IMR-90 (cell line): ENCODE measurements at regions not wholly inside any gene's neighbourhood (a gene's known extent, or its start where the extent isn't known, plus 50 kb on each side); places are given as distances from the start of the nearest gene placed in this dataset.
A peak's percentile ranks its signal among the peaks of the same experiment; 100 is the strongest.

Experiments used
- ATAC-seq: fragments of 200-7000 bp; cut with Tn5 transposase; 2 replicates; pipeline ENCODE4 v1.9.1; 2020; ENCODE audit warnings: low read depth, mild to moderate bottlenecking, moderate library complexity
- BruUV-seq: library from RNA; stranded (reverse); fragments of 400-500 nt; replicated peaks from 2 replicates; lab custom pipeline; 2021; lab: Mats Ljungman, UMichigan
- CTCF ChIA-PET: fragments of 300-600 bp; formaldehyde crosslinking; extraction: SDS; loops from one replicate; lab custom pipeline; 2021; ENCODE audit warnings: antibody characterized with exemption; lab: Yijun Ruan, JAX
- POLR2A ChIA-PET: fragments of 300-600 bp; sonication (Branson Sonifier 250); formaldehyde crosslinking; loops from one replicate; lab custom pipeline; 2022; ENCODE audit warnings: antibody characterized with exemption; ENCODE audit not compliant: unreplicated experiment; lab: Charles Lee
- DNase-seq: peaks from one replicate; pipeline ENCODE4 v3.0.0; 2013
- H2AFZ ChIP-seq: replicated peaks from 2 replicates; pipeline ENCODE3; 2013; ENCODE audit warnings: low read length, mild to moderate bottlenecking; ENCODE audit not compliant: poor library complexity
- H2AK5ac ChIP-seq: 2 replicates; pipeline ENCODE4 v1.6.1; 2013; ENCODE audit warnings: low read depth, low read length, inconsistent platforms
- H2AK9ac ChIP-seq: replicated peaks from 2 replicates; pipeline ENCODE3; 2013; ENCODE audit warnings: mild to moderate bottlenecking, low read depth, low read length, moderate library complexity; ENCODE audit not compliant: poor library complexity
- H2BK120ac ChIP-seq: 2 replicates; pipeline ENCODE4 v1.6.1; 2013; ENCODE audit warnings: low read depth, low read length, inconsistent platforms
- H2BK15ac ChIP-seq: 3 replicates; pipeline ENCODE4 v1.6.1; 2013; ENCODE audit warnings: low read depth, low read length, inconsistent platforms
- H2BK20ac ChIP-seq: 2 replicates; pipeline ENCODE4 v1.6.1; 2013; ENCODE audit warnings: low read depth, mild to moderate bottlenecking, inconsistent platforms, low read length, moderate library complexity
- H2BK5ac ChIP-seq: 2 replicates; pipeline ENCODE4 v1.6.1; 2013; ENCODE audit warnings: mild to moderate bottlenecking, low read depth, low read length, inconsistent platforms; ENCODE audit not compliant: poor library complexity, severe bottlenecking
- H3K14ac ChIP-seq: replicated peaks from 2 replicates; pipeline ENCODE4 v1.6.1; 2013; ENCODE audit warnings: low read depth, low read length, inconsistent platforms
- H3K18ac ChIP-seq: 2 replicates; pipeline ENCODE4 v1.6.1; 2013; ENCODE audit warnings: low read depth, low read length, control low read depth
- H3K23ac ChIP-seq: 2 replicates; pipeline ENCODE4 v1.6.1; 2013; ENCODE audit warnings: low read depth, low read length, inconsistent platforms
- H3K27ac ChIP-seq: 2 replicates; pipeline ENCODE4 v1.5.1; 2013; ENCODE audit warnings: mild to moderate bottlenecking, control low read depth, low read length; ENCODE audit not compliant: insufficient read depth
- H3K27me3 ChIP-seq: 2 replicates; pipeline ENCODE4 v1.6.1; 2013; ENCODE audit warnings: low read length; ENCODE audit not compliant: control insufficient read depth, insufficient read depth
- H3K36me3 ChIP-seq: 2 replicates; pipeline ENCODE4 v1.6.1; 2013; ENCODE audit warnings: low read length, mixed read lengths; ENCODE audit not compliant: control insufficient read depth, insufficient read depth
- H3K4ac ChIP-seq: 2 replicates; pipeline ENCODE4 v1.6.1; 2013; ENCODE audit warnings: low read depth, low read length, inconsistent platforms
- H3K4me1 ChIP-seq: 2 replicates; pipeline ENCODE4 v1.6.1; 2013; ENCODE audit warnings: low read length, mixed read lengths; ENCODE audit not compliant: control insufficient read depth, insufficient read depth
- H3K4me2 ChIP-seq: 2 replicates; pipeline ENCODE4 v1.6.1; 2013; ENCODE audit warnings: low read depth, mild to moderate bottlenecking, control low read depth, low read length, moderate library complexity
- H3K4me3 ChIP-seq: 2 replicates; pipeline ENCODE4 v1.5.1; 2013; ENCODE audit warnings: low read depth, mild to moderate bottlenecking, control low read depth, low read length, moderate library complexity; ENCODE audit not compliant: insufficient read depth
- H3K56ac ChIP-seq: 2 replicates; pipeline ENCODE4 v1.6.1; 2013; ENCODE audit warnings: low read length, inconsistent platforms; ENCODE audit not compliant: insufficient read depth; ENCODE audit errors: extremely low read depth
- H3K79me1 ChIP-seq, 2 experiments: 2 replicates each; pipeline ENCODE4 v1.6.1; 2013; ENCODE audit warnings: low read length in 2 of 2, inconsistent platforms in 1 of 2, low read depth in 1 of 2
- H3K9ac ChIP-seq: 2 replicates; pipeline ENCODE4 v1.6.1; 2013; ENCODE audit warnings: low read depth, low read length, control low read depth
- H3K9me1 ChIP-seq: 2 replicates; pipeline ENCODE4 v1.6.1; 2013; ENCODE audit warnings: low read length, inconsistent platforms; ENCODE audit not compliant: insufficient read depth
- H3K9me3 ChIP-seq: 2 replicates; pipeline ENCODE4 v1.6.1; 2013; ENCODE audit warnings: low read length; ENCODE audit not compliant: control insufficient read depth, insufficient read depth
- H4K20me1 ChIP-seq: 2 replicates; pipeline ENCODE4 v1.6.1; 2013; ENCODE audit warnings: low read length, inconsistent platforms; ENCODE audit not compliant: insufficient read depth
- H4K5ac ChIP-seq: 2 replicates; pipeline ENCODE4 v1.6.1; 2013; ENCODE audit warnings: mild to moderate bottlenecking, low read depth, low read length, control low read depth
- H4K8ac ChIP-seq, 2 experiments: 2 replicates each; pipeline ENCODE4 v1.6.1; 2013; ENCODE audit warnings: low read depth in 2 of 2, low read length in 2 of 2, control low read depth in 1 of 2, inconsistent platforms in 1 of 2
- H4K91ac ChIP-seq: 2 replicates; pipeline ENCODE4 v1.6.1; 2013; ENCODE audit warnings: low read depth, low read length, inconsistent platforms; ENCODE audit not compliant: insufficient read depth
- BHLHE40 ChIP-seq: fragments of 150-350 bp; IDR thresholded peaks from 2 replicates; pipeline ENCODE4 v1.6.1; 2016; ENCODE audit warnings: mild to moderate bottlenecking, low read depth, low read length
- CEBPB ChIP-seq: IDR thresholded peaks from 2 replicates; pipeline ENCODE4 v1.6.1; 2012; ENCODE audit warnings: low read depth, low read length, improper control_type of control experiment
- CHD1 ChIP-seq: IDR thresholded peaks from 2 replicates; pipeline ENCODE4 v1.6.1; 2012; ENCODE audit warnings: low read depth, low read length, improper control_type of control experiment
- FOS ChIP-seq: fragments of 150-350 bp; IDR thresholded peaks from 2 replicates; pipeline ENCODE4 v1.6.1; 2016; ENCODE audit warnings: low read depth, low read length
- MAFK ChIP-seq: IDR thresholded peaks from 2 replicates; pipeline ENCODE4 v1.6.1; 2012; ENCODE audit warnings: low read depth, low read length, improper control_type of control experiment
- MAZ ChIP-seq: IDR thresholded peaks from 2 replicates; pipeline ENCODE4 v1.6.1; 2012; ENCODE audit warnings: low read depth, mild to moderate bottlenecking, low read length, improper control_type of control experiment, moderate library complexity, borderline replicate concordance
- MXI1 ChIP-seq: IDR thresholded peaks from 2 replicates; pipeline ENCODE4 v1.6.1; 2012; ENCODE audit warnings: low read depth, mild to moderate bottlenecking, low read length, moderate library complexity, borderline replicate concordance
- NFE2L2 ChIP-seq: fragments of 150-350 bp; IDR thresholded peaks from 2 replicates; pipeline ENCODE4 v1.6.1; 2016; ENCODE audit warnings: low read depth, mild to moderate bottlenecking, low read length
- POLR2A ChIP-seq: IDR thresholded peaks from 2 replicates; pipeline ENCODE4 v1.6.1; 2012; ENCODE audit warnings: mild to moderate bottlenecking, low read depth, low read length
- RAD21 ChIP-seq: IDR thresholded peaks from 2 replicates; pipeline ENCODE4 v1.6.1; 2012; ENCODE audit warnings: low read length, improper control_type of control experiment
- RCOR1 ChIP-seq: IDR thresholded peaks from 2 replicates; pipeline ENCODE4 v1.6.1; 2012; ENCODE audit warnings: mild to moderate bottlenecking, low read length, improper control_type of control experiment; ENCODE audit not compliant: insufficient replicate concordance
- RFX5 ChIP-seq: IDR thresholded peaks from 2 replicates; pipeline ENCODE4 v1.8.0; 2012; ENCODE audit warnings: low read depth, mild to moderate bottlenecking, low read length, moderate library complexity
- SMC3 ChIP-seq: fragments of 150-350 bp; IDR thresholded peaks from 2 replicates; pipeline ENCODE4 v1.6.1; 2016; ENCODE audit warnings: low read depth, mild to moderate bottlenecking, antibody characterized with exemption, low read length, moderate library complexity
- WGBS, 2 experiments: methylation state at CpG; one replicate each; pipeline versions ENCODE4 v1.1.5 to v1.1.7; 2013; ENCODE audit warnings: missing lambda C conversion rate in 2 of 2; ENCODE audit not compliant: insufficient read length in 1 of 2; ENCODE audit errors: extremely low coverage in 2 of 2; 5-methylcytosine and 5-hydroxymethylcytosine counted together
- dilution Hi-C: fragments of 300-500 bp; cut with HindIII; formaldehyde crosslinking; loops from one replicate; pipeline ENCODE4 v1.14.3; 2018; ENCODE audit warnings: low sequenced_read_pairs; ENCODE audit not compliant: unreplicated experiment
- in situ Hi-C: fragments of 300-500 bp; cut with MboI; formaldehyde crosslinking; loops from 3 replicates; pipeline ENCODE4 v1.14.3; 2019; ENCODE audit warnings: low sequenced_read_pairs, inconsistent platforms, mixed read lengths
- intact Hi-C: fragments of 100-400 bp; cut with micrococcal nuclease; formaldehyde crosslinking; loops from 2 replicates; pipeline ENCODE4 v1.10.0; 2022
- TF ChIP-seq, protein P1 (sequence below): fragments of 150-350 bp; IDR thresholded peaks from 2 replicates; pipeline ENCODE4 v1.6.1; 2016; ENCODE audit warnings: low read depth, mild to moderate bottlenecking, low read length, moderate library complexity, borderline replicate concordance
- TF ChIP-seq, protein P2 (sequence below): conservative IDR thresholded peaks from 2 replicates; pipeline ENCODE4 v1.5.1; 2012; ENCODE audit warnings: mild to moderate bottlenecking, low read depth, low read length, improper control_type of control experiment
- TF ChIP-seq, protein P3 (sequence below): fragments of 150-350 bp; IDR thresholded peaks from 2 replicates; pipeline ENCODE4 v1.6.1; 2017; ENCODE audit warnings: mild to moderate bottlenecking, antibody characterized with exemption, low read length, low read depth

DNA sequence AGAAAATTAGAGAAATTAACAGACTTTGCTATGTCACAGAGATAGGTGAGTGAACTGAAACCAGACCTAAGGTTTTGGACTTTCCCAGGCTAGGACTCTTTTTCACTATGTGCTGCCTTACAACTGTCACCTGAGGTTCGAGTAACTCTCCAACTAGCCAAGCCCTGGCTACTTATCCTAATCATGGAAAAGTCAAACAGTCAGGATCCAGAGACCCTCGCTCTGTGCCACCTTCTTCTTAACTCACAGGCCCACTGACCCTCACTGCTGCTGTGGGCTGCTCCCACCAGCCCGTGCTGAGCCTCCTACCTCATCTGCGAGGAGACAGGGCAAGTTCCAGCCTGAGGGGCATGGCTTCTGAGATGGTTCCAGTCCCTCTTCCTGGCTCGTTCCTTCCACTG lies 211.4 kb upstream of the KLF14 start:
- peak overlapping the region; percentile 76 for H4K91ac ChIP-seq
- H3K4ac ChIP-seq = peak overlapping the region; percentile 96
- H3K4me2 ChIP-seq = peak overlapping the region; percentile 26; the same call in 1 of the 2 replicates
- peak overlapping the region; percentile 98 for H3K27ac ChIP-seq
- H3K36me3 ChIP-seq = peaks cover 7% of the 10 kb centered on the region
- H2AK5ac ChIP-seq = peak overlapping the region; percentile 99
- H3K9me1 ChIP-seq = peaks cover 6% of the 10 kb centered on the region
- peaks cover 11% of the 10 kb centered on the region for H3K4me1 ChIP-seq
- H2BK20ac ChIP-seq = peak overlapping the region; percentile 96
- H3K27me3 ChIP-seq = no peaks in the 10 kb centered on the region
- peak overlapping the region; percentile 66 for H2AFZ ChIP-seq
- DNase-seq (no peak), ATAC-seq (no peak)
- peak overlapping the region; percentile 98 for H4K5ac ChIP-seq
- peaks cover 18 to 45% of the 10 kb centered on the region in 2 experiments for H3K79me1 ChIP-seq
- TF ChIP-seq RCOR1 (no peak), SMC3 (no peak), RAD21 (no peak), RFX5 (no peak), CHD1 (no peak), MXI1 (no peak), FOS (no peak), NFE2L2 (no peak), MAFK (no peak), MAZ (no peak), BHLHE40 (no peak), CEBPB (no peak), POLR2A (no peak)
- TF ChIP-seq, protein P1, sequence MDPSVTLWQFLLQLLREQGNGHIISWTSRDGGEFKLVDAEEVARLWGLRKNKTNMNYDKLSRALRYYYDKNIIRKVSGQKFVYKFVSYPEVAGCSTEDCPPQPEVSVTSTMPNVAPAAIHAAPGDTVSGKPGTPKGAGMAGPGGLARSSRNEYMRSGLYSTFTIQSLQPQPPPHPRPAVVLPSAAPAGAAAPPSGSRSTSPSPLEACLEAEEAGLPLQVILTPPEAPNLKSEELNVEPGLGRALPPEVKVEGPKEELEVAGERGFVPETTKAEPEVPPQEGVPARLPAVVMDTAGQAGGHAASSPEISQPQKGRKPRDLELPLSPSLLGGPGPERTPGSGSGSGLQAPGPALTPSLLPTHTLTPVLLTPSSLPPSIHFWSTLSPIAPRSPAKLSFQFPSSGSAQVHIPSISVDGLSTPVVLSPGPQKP = no peak
- TF ChIP-seq, protein P2, sequence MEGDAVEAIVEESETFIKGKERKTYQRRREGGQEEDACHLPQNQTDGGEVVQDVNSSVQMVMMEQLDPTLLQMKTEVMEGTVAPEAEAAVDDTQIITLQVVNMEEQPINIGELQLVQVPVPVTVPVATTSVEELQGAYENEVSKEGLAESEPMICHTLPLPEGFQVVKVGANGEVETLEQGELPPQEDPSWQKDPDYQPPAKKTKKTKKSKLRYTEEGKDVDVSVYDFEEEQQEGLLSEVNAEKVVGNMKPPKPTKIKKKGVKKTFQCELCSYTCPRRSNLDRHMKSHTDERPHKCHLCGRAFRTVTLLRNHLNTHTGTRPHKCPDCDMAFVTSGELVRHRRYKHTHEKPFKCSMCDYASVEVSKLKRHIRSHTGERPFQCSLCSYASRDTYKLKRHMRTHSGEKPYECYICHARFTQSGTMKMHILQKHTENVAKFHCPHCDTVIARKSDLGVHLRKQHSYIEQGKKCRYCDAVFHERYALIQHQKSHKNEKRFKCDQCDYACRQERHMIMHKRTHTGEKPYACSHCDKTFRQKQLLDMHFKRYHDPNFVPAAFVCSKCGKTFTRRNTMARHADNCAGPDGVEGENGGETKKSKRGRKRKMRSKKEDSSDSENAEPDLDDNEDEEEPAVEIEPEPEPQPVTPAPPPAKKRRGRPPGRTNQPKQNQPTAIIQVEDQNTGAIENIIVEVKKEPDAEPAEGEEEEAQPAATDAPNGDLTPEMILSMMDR = no peak
- TF ChIP-seq, protein P3, sequence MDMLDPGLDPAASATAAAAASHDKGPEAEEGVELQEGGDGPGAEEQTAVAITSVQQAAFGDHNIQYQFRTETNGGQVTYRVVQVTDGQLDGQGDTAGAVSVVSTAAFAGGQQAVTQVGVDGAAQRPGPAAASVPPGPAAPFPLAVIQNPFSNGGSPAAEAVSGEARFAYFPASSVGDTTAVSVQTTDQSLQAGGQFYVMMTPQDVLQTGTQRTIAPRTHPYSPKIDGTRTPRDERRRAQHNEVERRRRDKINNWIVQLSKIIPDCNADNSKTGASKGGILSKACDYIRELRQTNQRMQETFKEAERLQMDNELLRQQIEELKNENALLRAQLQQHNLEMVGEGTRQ = no peak
- peak overlapping the region; percentile 98; the same call in 2 of the 3 replicates for H2BK15ac ChIP-seq
- peak overlapping the region; percentile 70 for H2AK9ac ChIP-seq
- 72% methylated on average over 3 of the region's 5 CpGs; no CpG with 5 or more reads in 1 of the 2 experiments for WGBS, 2 experiments
- no peaks in the 10 kb centered on the region for H3K9me3 ChIP-seq
- in situ Hi-C loops = no loop called here
- no peaks in the 10 kb centered on the region for H4K20me1 ChIP-seq
- POLR2A ChIA-PET = no interaction called here
- peak overlapping the region; percentile 65; the same call in 1 of the 2 replicates for H3K56ac ChIP-seq
- CTCF ChIA-PET = interaction anchor here (0.6 to 1.4 kb wide), 2 partner anchors 14 to 68 kb away, joined by 4 to 5 read pairs; no protein-coding TSS in a partner anchor
- no TSS peak for BruUV-seq
- H2BK5ac ChIP-seq = peak overlapping the region; percentile 90
- peak overlapping the region; percentile 74 to 85 for H4K8ac ChIP-seq
- no peak overlapping the region for H3K4me3 ChIP-seq
- H3K23ac ChIP-seq = peak overlapping the region; percentile 96
- H3K9ac ChIP-seq = peak overlapping the region; percentile 78
- intact Hi-C loops = no loop called here
- H3K18ac ChIP-seq = peak overlapping the region; percentile 98
- dilution Hi-C loops = no loop called here
- H2BK120ac ChIP-seq = peak overlapping the region; percentile 94
- peak overlapping the region; percentile 94 for H3K14ac ChIP-seq
